Panc1 (cell line): ENCODE measurements at regions not wholly inside any gene's neighbourhood (a gene's known extent, or its start where the extent isn't known, plus 50 kb on each side); places are given as distances from the start of the nearest gene placed in this dataset.

Experiments
- ATAC-seq: fragments of 200-7000 bp; cut with Tn5 transposase; 2 replicates; pipeline ENCODE4 v1.9.1; 2020; ENCODE audit warnings: mild to moderate bottlenecking, moderate library complexity
- BruUV-seq: library from RNA; stranded (reverse); fragments of 400-500 nt; replicated peaks from 2 replicates; lab custom pipeline; 2021; lab: Mats Ljungman, UMichigan
- CTCF ChIA-PET: fragments of 300-600 bp; sonication (Branson Sonifier 250); formaldehyde crosslinking; loops from one replicate; lab custom pipeline; 2022; ENCODE audit warnings: antibody characterized with exemption; lab: Charles Lee
- POLR2A ChIA-PET: fragments of 300-600 bp; sonication (Branson Sonifier 250); formaldehyde crosslinking; loops from one replicate; lab custom pipeline; 2022; ENCODE audit warnings: antibody characterized with exemption; lab: Charles Lee
- DNase-seq: peaks from one replicate; pipeline ENCODE4 v3.0.0-alpha.2; 2010; ENCODE audit warnings: low read depth, low spot score
- H3K27ac ChIP-seq: 2 replicates; pipeline ENCODE4 v1.5.1; 2011; ENCODE audit warnings: mild to moderate bottlenecking, low read length, inconsistent platforms
- H3K27me3 ChIP-seq: fragments of 200-500 bp; sonication (Bioruptor generic); 2 replicates; pipeline ENCODE4 v1.6.0; 2014; ENCODE audit warnings: low read length, inconsistent platforms; ENCODE audit not compliant: control insufficient read depth, insufficient read depth
- H3K36me3 ChIP-seq: fragments of 200-500 bp; sonication (Bioruptor generic); 2 replicates; pipeline ENCODE4 v1.5.1; 2014; ENCODE audit warnings: inconsistent platforms, mild to moderate bottlenecking, low read length, moderate library complexity; ENCODE audit not compliant: control insufficient read depth, insufficient read depth
- H3K4me1 ChIP-seq: 2 replicates; pipeline ENCODE4 v1.5.1; 2011; ENCODE audit warnings: inconsistent platforms, mild to moderate bottlenecking, low read length, moderate library complexity; ENCODE audit not compliant: control insufficient read depth, insufficient read depth
- H3K4me3 ChIP-seq, 2 experiments: 2 replicates each; pipeline ENCODE4 v1.5.1; 2011 to 2012; ENCODE audit warnings: low read depth in 2 of 2, low read length in 2 of 2, mild to moderate bottlenecking in 2 of 2, inconsistent platforms in 1 of 2, moderate library complexity in 1 of 2
- H3K9me3 ChIP-seq: fragments of 200-500 bp; sonication (Bioruptor generic); 2 replicates; pipeline ENCODE4 v1.5.1; 2014; ENCODE audit warnings: low read depth, mild to moderate bottlenecking, inconsistent platforms, low read length, moderate library complexity; ENCODE audit not compliant: control insufficient read depth, insufficient read depth
- POLR2AphosphoS5 ChIP-seq: IDR thresholded peaks from 2 replicates; pipeline ENCODE4 v1.6.1; 2012; ENCODE audit warnings: mild to moderate bottlenecking, low read depth, low read length, moderate library complexity
- REST ChIP-seq, 2 experiments: IDR thresholded peaks; 2 replicates each; pipeline ENCODE4 v1.6.1; 2011 to 2012; ENCODE audit warnings: low read depth in 2 of 2, control low read depth in 1 of 2, low read length in 1 of 2, mild to moderate bottlenecking in 1 of 2, moderate library complexity in 1 of 2; ENCODE audit not compliant: insufficient read depth in 1 of 2
- SIN3A ChIP-seq: IDR thresholded peaks from 2 replicates; pipeline ENCODE4 v1.6.1; 2012; ENCODE audit warnings: low read depth, mild to moderate bottlenecking, low read length, moderate library complexity, borderline replicate concordance; ENCODE audit not compliant: insufficient read depth
- TCF7L2 ChIP-seq: IDR thresholded peaks from 2 replicates; pipeline ENCODE4 v1.6.1; 2011; ENCODE audit warnings: mild to moderate bottlenecking, low read depth, low read length, inconsistent platforms
- in situ Hi-C: cut with HindIII; loops from 2 replicates; pipeline ENCODE4 v1.10.0; 2016; ENCODE audit warnings: low sequenced_read_pairs, low pct_unique_long_range_greater_than_20kb
- intact Hi-C: fragments of 100-400 bp; cut with micrococcal nuclease; formaldehyde crosslinking; loops from one replicate; pipeline ENCODE4 v1.10.0; 2022; ENCODE audit not compliant: unreplicated experiment
- TF ChIP-seq, protein P1 (sequence below): fragments of 450-650 bp; IDR thresholded peaks from 2 replicates; pipeline ENCODE4 v1.5.1; 2017; ENCODE audit warnings: mild to moderate bottlenecking

DNA sequence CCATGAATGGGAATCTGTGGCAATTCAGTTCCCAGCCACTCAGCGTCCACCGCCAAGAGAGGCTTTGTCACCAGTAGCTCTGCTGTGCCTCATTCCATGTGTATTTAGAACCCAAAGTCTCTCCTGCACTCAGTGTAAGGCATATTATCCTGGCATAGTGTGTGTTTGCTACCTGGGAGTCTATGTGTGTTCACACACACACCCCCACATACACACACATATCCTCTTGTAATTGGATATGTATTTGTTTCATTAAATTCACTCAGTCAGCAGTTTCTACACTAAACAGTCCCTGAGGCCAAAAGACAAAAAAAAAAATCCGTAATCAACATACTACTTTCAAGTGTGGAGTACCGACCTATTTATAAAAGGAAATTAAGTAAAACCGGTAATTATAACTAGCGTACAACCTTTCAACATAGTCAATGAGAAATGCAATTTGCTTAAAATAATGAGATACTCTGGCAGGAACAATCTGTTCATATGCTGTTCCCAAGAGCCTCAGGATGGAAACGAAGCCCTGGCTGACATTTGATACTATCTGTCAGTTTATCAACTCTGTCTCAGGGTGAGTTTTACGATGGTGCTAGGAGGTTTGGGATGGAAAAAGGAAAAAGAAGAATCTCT lies 425.8 kb upstream of the CELF2 start:
- CTCF ChIA-PET, result no interaction called here
- no peaks in the 10 kb centered on the region for H3K27me3 ChIP-seq
- ATAC-seq, result no peak
- TF ChIP-seq, protein P1, sequence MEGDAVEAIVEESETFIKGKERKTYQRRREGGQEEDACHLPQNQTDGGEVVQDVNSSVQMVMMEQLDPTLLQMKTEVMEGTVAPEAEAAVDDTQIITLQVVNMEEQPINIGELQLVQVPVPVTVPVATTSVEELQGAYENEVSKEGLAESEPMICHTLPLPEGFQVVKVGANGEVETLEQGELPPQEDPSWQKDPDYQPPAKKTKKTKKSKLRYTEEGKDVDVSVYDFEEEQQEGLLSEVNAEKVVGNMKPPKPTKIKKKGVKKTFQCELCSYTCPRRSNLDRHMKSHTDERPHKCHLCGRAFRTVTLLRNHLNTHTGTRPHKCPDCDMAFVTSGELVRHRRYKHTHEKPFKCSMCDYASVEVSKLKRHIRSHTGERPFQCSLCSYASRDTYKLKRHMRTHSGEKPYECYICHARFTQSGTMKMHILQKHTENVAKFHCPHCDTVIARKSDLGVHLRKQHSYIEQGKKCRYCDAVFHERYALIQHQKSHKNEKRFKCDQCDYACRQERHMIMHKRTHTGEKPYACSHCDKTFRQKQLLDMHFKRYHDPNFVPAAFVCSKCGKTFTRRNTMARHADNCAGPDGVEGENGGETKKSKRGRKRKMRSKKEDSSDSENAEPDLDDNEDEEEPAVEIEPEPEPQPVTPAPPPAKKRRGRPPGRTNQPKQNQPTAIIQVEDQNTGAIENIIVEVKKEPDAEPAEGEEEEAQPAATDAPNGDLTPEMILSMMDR, result no peak
- no peak for TF ChIP-seq TCF7L2
- no peak for TF ChIP-seq POLR2AphosphoS5
- no peak for TF ChIP-seq REST (IDR thresholded peaks at IDR 0.05; ENCODE audit: insufficient read depth in 1 of 2, low read depth in 2 of 2, low read length in 1 of 2)
- no peak for TF ChIP-seq SIN3A
- no peak overlapping the region for H3K27ac ChIP-seq
- POLR2A ChIA-PET, result no interaction called here
- no peaks in the 10 kb centered on the region for H3K4me1 ChIP-seq
- no TSS peak for BruUV-seq
- intact Hi-C loops, result no loop called here
- no peak for DNase-seq
- no peaks in the 10 kb centered on the region for H3K9me3 ChIP-seq
- H3K36me3 ChIP-seq, result no peaks in the 10 kb centered on the region
- in situ Hi-C loops, result no loop called here
- no peak overlapping the region for H3K4me3 ChIP-seq

GRCh38 chr10:10596256-10596655 lies 421.4 kb upstream of the CELF2 start:
- no peak for TF ChIP-seq POLR2AphosphoS5
- TF ChIP-seq, protein P1, result no peak
- no peak for TF ChIP-seq SIN3A
- no peak for TF ChIP-seq TCF7L2
- no peak for TF ChIP-seq REST (IDR thresholded peaks at IDR 0.05; ENCODE audit: insufficient read depth in 1 of 2, low read depth in 2 of 2, low read length in 1 of 2)
- Histone ChIP-seq H3K4me1 (no peaks in the 10 kb centered on the region), H3K4me3 (no peak overlapping the region), H3K27me3 (no peaks in the 10 kb centered on the region), H3K9me3 (no peaks in the 10 kb centered on the region), H3K27ac (no peak overlapping the region), H3K36me3 (no peaks in the 10 kb centered on the region)
- ATAC-seq, result no peak
- no peak for DNase-seq
- POLR2A ChIA-PET, result no interaction called here
- BruUV-seq, result no TSS peak
- in situ Hi-C loops, result no loop called here
- CTCF ChIA-PET, result no interaction called here
- intact Hi-C loops, result no loop called here
